Right lobe of liver (tissue), 4 donors: ENCODE measurements at regions not wholly inside any gene's neighbourhood (a gene's known extent, or its start where the extent isn't known, plus 50 kb on each side); places are given as distances from the start of the nearest gene placed in this dataset.

Experiments used
- CTCF ChIP-seq, 4 donors: fragments of 200-600 bp in 3 of 4; fragments of 450-650 bp in 1 of 4; IDR thresholded peaks; one replicate each; pipeline versions ENCODE4 v1.5.1 to v1.8.0; 2016 to 2022; ENCODE audit warnings: antibody characterized with exemption in 4 of 4, mild to moderate bottlenecking in 2 of 4
- POLR2A ChIP-seq: fragments of 450-650 bp; IDR thresholded peaks from one replicate; pipeline ENCODE4 v1.6.1; 2017; ENCODE audit warnings: antibody characterized with exemption, mild to moderate bottlenecking
- donor health status: DM: no; HTN: no; CAD: no.
- donor health status: DM: no; HTN: no; CAD: no.
- donor health status: DM: no; HTN: yes; CAD: no.

GRCh38 chr17:34414339-34414738, 51.3 kb upstream of the CCL1 start:
- no peak for TF ChIP-seq CTCF (IDR thresholded peaks at IDR 0.05)
- TF ChIP-seq POLR2A = no peak
